Caco-2 (cell line): ENCODE measurements at regions not wholly inside any gene's neighbourhood (a gene's known extent, or its start where the extent isn't known, plus 50 kb on each side); places are given as distances from the start of the nearest gene placed in this dataset.

Experiments used
- BruUV-seq: library from RNA; stranded (reverse); fragments of 400-500 nt; replicated peaks from 2 replicates; lab custom pipeline; 2021; lab: Mats Ljungman, UMichigan
- CTCF ChIA-PET: fragments of 300-600 bp; sonication (Branson Sonifier 250); formaldehyde crosslinking; loops from one replicate; lab custom pipeline; 2022; ENCODE audit warnings: antibody characterized with exemption; lab: Charles Lee
- POLR2A ChIA-PET: fragments of 300-600 bp; sonication (Branson Sonifier 250); formaldehyde crosslinking; loops from one replicate; lab custom pipeline; 2022; ENCODE audit warnings: antibody characterized with exemption; lab: Charles Lee
- DNase-seq, 2 experiments: peaks; one replicate each; pipeline versions ENCODE4 v3.0.0 to v3.0.0-alpha.2; 2020 to 2022
- H3K27me3 ChIP-seq: replicated peaks from 2 replicates; pipeline ENCODE4 v1.6.0; 2011; ENCODE audit warnings: low read length; ENCODE audit not compliant: control insufficient read depth, insufficient read depth
- H3K36me3 ChIP-seq: 2 replicates; pipeline ENCODE4 v1.5.1; 2011; ENCODE audit warnings: low read length; ENCODE audit not compliant: control insufficient read depth, insufficient read depth
- H3K4me1 ChIP-seq: fragments of 250-450 bp; sonication (Bioruptor Pico); 2 replicates; pipeline ENCODE4 v1.5.1; 2020; ENCODE audit warnings: mild to moderate bottlenecking
- H3K4me3 ChIP-seq: 2 replicates; pipeline ENCODE4 v1.5.1; 2011; ENCODE audit warnings: low read depth, mild to moderate bottlenecking, control low read depth, low read length
- H3K9me3 ChIP-seq: fragments of 250-450 bp; sonication (Bioruptor Pico); 2 replicates; pipeline ENCODE4 v1.5.1; 2020; ENCODE audit warnings: mild to moderate bottlenecking, moderate library complexity
- H3K27ac Mint-ChIP-seq: one replicate; pipeline ENCODE4 v1.8.0; 2022; ENCODE audit warnings: mixed read lengths; ENCODE audit not compliant: unreplicated experiment
- H3K27me3 Mint-ChIP-seq: one replicate; pipeline ENCODE4 v1.8.0; 2022; ENCODE audit warnings: mixed read lengths; ENCODE audit not compliant: insufficient read depth, unreplicated experiment
- H3K36me3 Mint-ChIP-seq: one replicate; pipeline ENCODE4 v1.8.0; 2022; ENCODE audit warnings: mild to moderate bottlenecking, mixed read lengths; ENCODE audit not compliant: insufficient read depth, unreplicated experiment
- H3K4me1 Mint-ChIP-seq: one replicate; pipeline ENCODE4 v1.8.0; 2022; ENCODE audit warnings: low read depth, mixed read lengths; ENCODE audit not compliant: unreplicated experiment
- H3K4me3 Mint-ChIP-seq: one replicate; pipeline ENCODE4 v1.8.0; 2022; ENCODE audit warnings: mild to moderate bottlenecking, moderate library complexity, mixed read lengths; ENCODE audit not compliant: unreplicated experiment
- H3K9me3 Mint-ChIP-seq: one replicate; pipeline ENCODE4 v1.8.0; 2022; ENCODE audit warnings: mixed read lengths; ENCODE audit not compliant: unreplicated experiment
- intact Hi-C: fragments of 100-400 bp; cut with micrococcal nuclease; formaldehyde crosslinking; loops from one replicate; pipeline ENCODE4 v1.10.0; 2022; ENCODE audit not compliant: unreplicated experiment
- TF ChIP-seq, protein P1 (sequence below), 2 experiments: fragments of 200-600 bp in 1 of 2; IDR thresholded peaks; 1 replicate in 1 of 2; 2 replicates in 1 of 2; pipeline versions ENCODE4 v1.5.1 to v1.8.0; 2011 to 2022; ENCODE audit warnings: antibody characterized with exemption in 1 of 2, control low read depth in 1 of 2, inconsistent platforms in 1 of 2, low read depth in 1 of 2, low read length in 1 of 2, mild to moderate bottlenecking in 1 of 2, moderate library complexity in 1 of 2; ENCODE audit not compliant: insufficient read depth in 1 of 2, severe bottlenecking in 1 of 2, unreplicated experiment in 1 of 2

DNA sequence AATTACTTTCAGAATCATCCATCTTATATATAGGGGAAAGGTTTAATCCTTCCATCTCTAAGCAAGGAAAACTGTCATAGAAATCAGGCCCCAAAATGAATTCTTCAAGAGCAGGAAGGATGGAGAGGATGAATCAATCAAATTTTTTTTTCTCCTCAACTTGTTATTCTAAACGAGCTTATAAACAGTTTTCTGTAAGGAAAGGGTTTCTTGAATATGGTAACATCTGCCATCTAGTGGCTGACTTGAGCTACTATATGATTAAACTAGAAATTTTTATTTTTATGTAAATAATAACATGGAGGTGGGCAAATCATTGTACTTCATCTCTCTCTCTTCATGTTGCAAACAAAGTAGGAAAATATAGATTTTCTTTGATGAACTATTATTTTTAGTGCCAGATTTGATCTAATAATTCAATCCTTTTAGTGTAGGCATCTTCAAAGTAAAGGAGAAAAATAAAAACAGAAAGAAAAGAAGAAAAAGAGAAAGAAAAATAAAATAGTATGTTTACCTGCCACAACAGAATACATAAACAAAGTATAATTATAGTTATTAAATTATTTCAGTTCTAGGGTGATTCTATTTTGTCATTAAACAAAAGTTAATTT, 146.6 kb downstream of the SERPINI1 start:
- Histone ChIP-seq H3K9me3 (no peaks in the 10 kb centered on the region), H3K4me1 (no peaks in the 10 kb centered on the region), H3K36me3 (no peaks in the 10 kb centered on the region), H3K4me3 (no peak overlapping the region), H3K27me3 (no peaks in the 10 kb centered on the region)
- TF ChIP-seq, protein P1, sequence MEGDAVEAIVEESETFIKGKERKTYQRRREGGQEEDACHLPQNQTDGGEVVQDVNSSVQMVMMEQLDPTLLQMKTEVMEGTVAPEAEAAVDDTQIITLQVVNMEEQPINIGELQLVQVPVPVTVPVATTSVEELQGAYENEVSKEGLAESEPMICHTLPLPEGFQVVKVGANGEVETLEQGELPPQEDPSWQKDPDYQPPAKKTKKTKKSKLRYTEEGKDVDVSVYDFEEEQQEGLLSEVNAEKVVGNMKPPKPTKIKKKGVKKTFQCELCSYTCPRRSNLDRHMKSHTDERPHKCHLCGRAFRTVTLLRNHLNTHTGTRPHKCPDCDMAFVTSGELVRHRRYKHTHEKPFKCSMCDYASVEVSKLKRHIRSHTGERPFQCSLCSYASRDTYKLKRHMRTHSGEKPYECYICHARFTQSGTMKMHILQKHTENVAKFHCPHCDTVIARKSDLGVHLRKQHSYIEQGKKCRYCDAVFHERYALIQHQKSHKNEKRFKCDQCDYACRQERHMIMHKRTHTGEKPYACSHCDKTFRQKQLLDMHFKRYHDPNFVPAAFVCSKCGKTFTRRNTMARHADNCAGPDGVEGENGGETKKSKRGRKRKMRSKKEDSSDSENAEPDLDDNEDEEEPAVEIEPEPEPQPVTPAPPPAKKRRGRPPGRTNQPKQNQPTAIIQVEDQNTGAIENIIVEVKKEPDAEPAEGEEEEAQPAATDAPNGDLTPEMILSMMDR (IDR thresholded peaks at IDR 0.05; ENCODE audit: insufficient read depth in 1 of 2, low read depth in 1 of 2, low read length in 1 of 2, severe bottlenecking in 1 of 2, unreplicated experiment in 1 of 2) = peak; percentile 38 to 41
- ChIA-PET CTCF (interaction anchor here (0.5 to 1.2 kb wide), 8 partner anchors 10 to 502 kb away, joined by 3 to 10 read pairs (median 4); partner anchors contain the start of genes PDCD10, SERPINI1 and ZBBX), POLR2A (no interaction called here)
- no peak overlapping the region for H3K27ac Mint-ChIP-seq
- H3K27me3 Mint-ChIP-seq = peaks cover 7% of the 10 kb centered on the region
- BruUV-seq = no TSS peak
- intact Hi-C loops = loop anchor here (1.0 to 5.0 kb wide), 5 partner anchors 45 to 500 kb away; partner anchors contain the start of genes PDCD10, SERPINI1 and ZBBX
- no peaks in the 10 kb centered on the region for H3K9me3 Mint-ChIP-seq
- peak in 1 of 2 experiments; percentile 11 for DNase-seq
- H3K4me1 Mint-ChIP-seq = no peaks in the 10 kb centered on the region
- no peaks in the 10 kb centered on the region for H3K36me3 Mint-ChIP-seq
- no peak overlapping the region for H3K4me3 Mint-ChIP-seq

DNA sequence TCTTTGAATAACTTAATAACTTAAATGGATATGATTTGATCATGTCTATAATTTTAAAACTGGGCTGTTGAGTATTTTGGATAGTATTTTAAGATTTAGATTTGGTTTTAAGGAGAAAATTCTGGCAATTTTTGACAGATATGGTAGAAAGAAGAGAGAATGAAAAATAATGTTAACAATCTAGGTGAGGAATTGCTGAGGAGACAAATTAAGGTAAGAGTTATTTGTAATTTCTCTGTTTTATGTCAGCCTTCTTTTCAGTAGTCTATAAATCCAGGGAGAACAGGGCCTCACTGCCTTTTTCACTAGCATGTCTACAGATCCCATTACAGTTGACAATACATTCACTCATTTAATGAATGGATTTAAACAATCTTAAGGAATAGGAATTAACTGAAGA, 144.7 kb downstream of the SERPINI1 start:
- H3K4me3 ChIP-seq = no peak overlapping the region
- BruUV-seq = no TSS peak
- H3K9me3 ChIP-seq = no peaks in the 10 kb centered on the region
- TF ChIP-seq, protein P1 (IDR thresholded peaks at IDR 0.05; ENCODE audit: insufficient read depth in 1 of 2, low read depth in 1 of 2, low read length in 1 of 2, severe bottlenecking in 1 of 2, unreplicated experiment in 1 of 2) = no peak
- H3K36me3 Mint-ChIP-seq = no peaks in the 10 kb centered on the region
- peaks cover 5% of the 10 kb centered on the region for H3K27me3 Mint-ChIP-seq
- H3K4me3 Mint-ChIP-seq = no peak overlapping the region
- H3K27ac Mint-ChIP-seq = no peak overlapping the region
- ChIA-PET POLR2A (no interaction called here), CTCF (no interaction called here)
- H3K36me3 ChIP-seq = no peaks in the 10 kb centered on the region
- DNase-seq = no peak
- no peaks in the 10 kb centered on the region for H3K4me1 ChIP-seq
- H3K9me3 Mint-ChIP-seq = no peaks in the 10 kb centered on the region
- no peaks in the 10 kb centered on the region for H3K27me3 ChIP-seq
- no peaks in the 10 kb centered on the region for H3K4me1 Mint-ChIP-seq
- intact Hi-C loops = loop anchor here (5.0 kb wide), 2 partner anchors 273 to 498 kb away; partner anchors contain the start of gene ZBBX

- Mint-ChIP-seq H3K9me3 (no peaks in the 10 kb centered on the region), H3K4me3 (no peak overlapping the region), H3K27ac (no peak overlapping the region), H3K36me3 (no peaks in the 10 kb centered on the region), H3K27me3 (peaks cover 5% of the 10 kb centered on the region), H3K4me1 (no peaks in the 10 kb centered on the region)
- POLR2A ChIA-PET = no interaction called here
- Histone ChIP-seq H3K27me3 (no peaks in the 10 kb centered on the region), H3K4me1 (no peaks in the 10 kb centered on the region), H3K9me3 (no peaks in the 10 kb centered on the region), H3K4me3 (no peak overlapping the region), H3K36me3 (no peaks in the 10 kb centered on the region)
- BruUV-seq = no TSS peak
- intact Hi-C loops = no loop called here
- CTCF ChIA-PET = interaction anchor here (0.9 kb wide), 1 partner anchor 13 kb away, joined by 3 read pairs; no protein-coding TSS in a partner anchor
- peak in 1 of 2 experiments; percentile 14 for DNase-seq
- TF ChIP-seq, protein P1 (IDR thresholded peaks at IDR 0.05; ENCODE audit: insufficient read depth in 1 of 2, low read depth in 1 of 2, low read length in 1 of 2, severe bottlenecking in 1 of 2, unreplicated experiment in 1 of 2) = no peak
These were observed 141.2 kb downstream of the SERPINI1 start for GRCh38 chr3:167876620-167877281.
